ENCODE measurements at regions not wholly inside any gene's neighbourhood (a gene's known extent, or its start where the extent isn't known, plus 50 kb on each side); places are given as distances from the start of the nearest gene placed in this dataset.

- TF ChIP-seq CTCF (IDR thresholded peaks at IDR 0.05) (no peak), POLR2A (IDR thresholded peaks at IDR 0.05) (no peak)
These were observed 1529.3 kb upstream of the SLC10A2 start for GRCh38 chr13:104595511-104595910.

Data from right lobe of liver (tissue), 4 donors.